ENCODE measurements at regions not wholly inside any gene's neighbourhood (a gene's known extent, or its start where the extent isn't known, plus 50 kb on each side); places are given as distances from the start of the nearest gene placed in this dataset.

DNA sequence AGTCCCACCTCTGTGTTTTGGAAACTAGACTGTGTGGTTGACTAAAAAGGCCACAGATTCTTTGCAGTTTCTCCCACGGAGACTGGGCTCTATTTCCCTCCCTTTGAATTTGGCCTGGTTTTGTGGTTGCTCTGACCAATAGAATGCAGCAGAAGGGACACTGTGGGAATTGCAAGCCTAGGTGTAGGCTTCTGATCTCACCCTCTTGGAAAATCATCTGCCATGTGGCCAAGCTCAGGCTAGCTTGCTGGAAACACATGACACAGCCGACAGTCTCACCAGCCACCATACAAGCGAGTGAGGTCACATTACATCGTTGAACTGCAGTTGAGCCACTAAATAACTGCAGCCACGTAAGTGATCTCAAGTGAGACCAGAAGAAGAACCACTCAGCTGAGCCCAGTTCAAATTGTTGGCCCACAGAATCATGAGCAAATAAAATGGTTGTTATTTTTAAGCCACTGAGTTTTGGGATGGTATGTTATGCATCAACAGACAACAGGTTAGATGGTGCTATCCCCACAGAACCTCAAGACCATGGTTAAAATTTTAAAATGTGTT lies 319.1 kb upstream of the MEX3C start:
- TF ChIP-seq, protein P1, sequence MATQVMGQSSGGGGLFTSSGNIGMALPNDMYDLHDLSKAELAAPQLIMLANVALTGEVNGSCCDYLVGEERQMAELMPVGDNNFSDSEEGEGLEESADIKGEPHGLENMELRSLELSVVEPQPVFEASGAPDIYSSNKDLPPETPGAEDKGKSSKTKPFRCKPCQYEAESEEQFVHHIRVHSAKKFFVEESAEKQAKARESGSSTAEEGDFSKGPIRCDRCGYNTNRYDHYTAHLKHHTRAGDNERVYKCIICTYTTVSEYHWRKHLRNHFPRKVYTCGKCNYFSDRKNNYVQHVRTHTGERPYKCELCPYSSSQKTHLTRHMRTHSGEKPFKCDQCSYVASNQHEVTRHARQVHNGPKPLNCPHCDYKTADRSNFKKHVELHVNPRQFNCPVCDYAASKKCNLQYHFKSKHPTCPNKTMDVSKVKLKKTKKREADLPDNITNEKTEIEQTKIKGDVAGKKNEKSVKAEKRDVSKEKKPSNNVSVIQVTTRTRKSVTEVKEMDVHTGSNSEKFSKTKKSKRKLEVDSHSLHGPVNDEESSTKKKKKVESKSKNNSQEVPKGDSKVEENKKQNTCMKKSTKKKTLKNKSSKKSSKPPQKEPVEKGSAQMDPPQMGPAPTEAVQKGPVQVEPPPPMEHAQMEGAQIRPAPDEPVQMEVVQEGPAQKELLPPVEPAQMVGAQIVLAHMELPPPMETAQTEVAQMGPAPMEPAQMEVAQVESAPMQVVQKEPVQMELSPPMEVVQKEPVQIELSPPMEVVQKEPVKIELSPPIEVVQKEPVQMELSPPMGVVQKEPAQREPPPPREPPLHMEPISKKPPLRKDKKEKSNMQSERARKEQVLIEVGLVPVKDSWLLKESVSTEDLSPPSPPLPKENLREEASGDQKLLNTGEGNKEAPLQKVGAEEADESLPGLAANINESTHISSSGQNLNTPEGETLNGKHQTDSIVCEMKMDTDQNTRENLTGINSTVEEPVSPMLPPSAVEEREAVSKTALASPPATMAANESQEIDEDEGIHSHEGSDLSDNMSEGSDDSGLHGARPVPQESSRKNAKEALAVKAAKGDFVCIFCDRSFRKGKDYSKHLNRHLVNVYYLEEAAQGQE (IDR thresholded peaks at IDR 0.05; ENCODE audit: insufficient read depth in 1 of 2, low read depth in 2 of 2, low read length in 2 of 2), result no peak
- TF ChIP-seq TAF1 (IDR thresholded peaks at IDR 0.05; ENCODE audit: borderline replicate concordance, insufficient read depth, low read length) (no peak), POLR2AphosphoS5 (IDR thresholded peaks at IDR 0.05; ENCODE audit: low read depth, low read length) (no peak)

Data from PFSK-1 (cell line).